Activated CD8-positive, alpha-beta T cell treated with anti-CD3 and anti-CD28 coated beads for 36 hours (primary cell): ENCODE measurements at regions not wholly inside any gene's neighbourhood (a gene's known extent, or its start where the extent isn't known, plus 50 kb on each side); places are given as distances from the start of the nearest gene placed in this dataset.

Experiments
- ATAC-seq: fragments of 200-7000 bp; cut with Tn5 transposase; one replicate; pipeline ENCODE4 v1.10.0; 2021; ENCODE audit warnings: mild to moderate bottlenecking, moderate library complexity
- CTCF ChIA-PET: fragments of 350-600 bp; sonication (Branson Sonifier 250); formaldehyde crosslinking; loops from one replicate; lab custom pipeline; 2021; ENCODE audit warnings: antibody characterized with exemption; lab: Charles Lee
- POLR2A ChIA-PET: fragments of 350-600 bp; sonication (Branson Sonifier 250); formaldehyde crosslinking; loops from one replicate; lab custom pipeline; 2021; ENCODE audit warnings: antibody characterized with exemption; lab: Charles Lee
- DNase-seq: peaks from one replicate; pipeline ENCODE4 v3.0.0-alpha.2; 2020
- H3K27ac Mint-ChIP-seq: one replicate; pipeline ENCODE4 v1.8.0; 2021; ENCODE audit warnings: mild to moderate bottlenecking, mixed read lengths
- H3K27me3 Mint-ChIP-seq: one replicate; pipeline ENCODE4 v1.8.0; 2021; ENCODE audit warnings: mixed read lengths
- H3K36me3 Mint-ChIP-seq: one replicate; pipeline ENCODE4 v1.8.0; 2021; ENCODE audit warnings: low read depth, mixed read lengths
- H3K4me1 Mint-ChIP-seq: one replicate; pipeline ENCODE4 v1.8.0; 2021; ENCODE audit warnings: low read depth, mixed read lengths
- H3K4me3 Mint-ChIP-seq: one replicate; pipeline ENCODE4 v1.8.0; 2021; ENCODE audit warnings: mild to moderate bottlenecking, moderate library complexity, mixed read lengths
- H3K9me3 Mint-ChIP-seq: one replicate; pipeline ENCODE4 v1.8.0; 2021; ENCODE audit warnings: mixed read lengths
- intact Hi-C: fragments of 100-400 bp; cut with micrococcal nuclease; formaldehyde crosslinking; loops from one replicate; pipeline ENCODE4 v1.10.0; 2022
- TF ChIP-seq, protein P1 (sequence below): fragments of 200-600 bp; IDR thresholded peaks from one replicate; pipeline ENCODE4 v1.8.0; 2022; ENCODE audit warnings: antibody characterized with exemption, mild to moderate bottlenecking

DNA sequence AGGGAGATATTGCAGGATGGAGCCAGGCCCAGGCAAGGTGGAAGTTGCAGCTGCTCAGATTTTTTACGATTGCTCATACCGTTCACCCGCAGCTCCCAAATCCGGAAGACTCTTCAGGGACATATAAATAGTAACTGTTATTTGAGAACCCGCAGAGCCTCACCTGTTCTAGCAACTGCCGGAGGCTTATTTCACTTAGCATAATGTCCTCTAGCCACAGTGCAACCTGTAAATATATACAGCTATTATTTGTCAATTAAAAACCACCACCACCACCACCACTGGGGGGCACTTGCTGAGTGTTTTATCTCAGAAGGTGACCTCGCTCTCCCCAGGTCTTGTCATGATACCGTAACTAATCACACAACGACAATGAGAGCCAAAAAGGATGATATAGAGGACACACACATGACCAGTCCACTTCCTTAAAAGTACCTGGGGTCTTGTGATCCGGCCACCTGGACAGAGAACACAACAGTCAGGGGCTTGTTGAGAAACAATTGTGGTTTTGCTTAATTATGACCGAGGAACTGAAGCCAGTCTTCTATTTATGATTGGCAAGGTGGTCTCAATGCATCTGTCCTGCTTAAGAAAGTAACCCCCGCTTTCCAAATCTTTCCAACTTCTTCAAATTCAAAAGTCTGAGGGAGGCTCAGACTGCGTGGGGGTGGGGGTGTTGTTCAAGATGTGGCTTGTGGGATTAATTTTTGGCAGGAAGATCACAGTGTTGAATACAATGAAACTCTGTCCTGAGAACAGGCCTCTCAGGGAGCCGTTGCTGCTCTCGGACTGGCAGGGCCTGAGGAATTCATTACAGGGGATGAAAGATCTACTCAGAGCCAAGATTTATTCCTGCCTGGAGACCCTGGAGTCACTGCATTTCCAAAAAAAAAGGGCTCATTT, 72.3 kb upstream of the PRNP start:
- POLR2A ChIA-PET = no interaction called here
- peaks cover 2% of the 10 kb centered on the region for H3K4me1 Mint-ChIP-seq
- no peaks in the 10 kb centered on the region for H3K27me3 Mint-ChIP-seq
- ATAC-seq = peak; percentile 90
- H3K36me3 Mint-ChIP-seq = no peaks in the 10 kb centered on the region
- DNase-seq = peak; percentile 89
- no peak overlapping the region for H3K4me3 Mint-ChIP-seq
- TF ChIP-seq, protein P1, sequence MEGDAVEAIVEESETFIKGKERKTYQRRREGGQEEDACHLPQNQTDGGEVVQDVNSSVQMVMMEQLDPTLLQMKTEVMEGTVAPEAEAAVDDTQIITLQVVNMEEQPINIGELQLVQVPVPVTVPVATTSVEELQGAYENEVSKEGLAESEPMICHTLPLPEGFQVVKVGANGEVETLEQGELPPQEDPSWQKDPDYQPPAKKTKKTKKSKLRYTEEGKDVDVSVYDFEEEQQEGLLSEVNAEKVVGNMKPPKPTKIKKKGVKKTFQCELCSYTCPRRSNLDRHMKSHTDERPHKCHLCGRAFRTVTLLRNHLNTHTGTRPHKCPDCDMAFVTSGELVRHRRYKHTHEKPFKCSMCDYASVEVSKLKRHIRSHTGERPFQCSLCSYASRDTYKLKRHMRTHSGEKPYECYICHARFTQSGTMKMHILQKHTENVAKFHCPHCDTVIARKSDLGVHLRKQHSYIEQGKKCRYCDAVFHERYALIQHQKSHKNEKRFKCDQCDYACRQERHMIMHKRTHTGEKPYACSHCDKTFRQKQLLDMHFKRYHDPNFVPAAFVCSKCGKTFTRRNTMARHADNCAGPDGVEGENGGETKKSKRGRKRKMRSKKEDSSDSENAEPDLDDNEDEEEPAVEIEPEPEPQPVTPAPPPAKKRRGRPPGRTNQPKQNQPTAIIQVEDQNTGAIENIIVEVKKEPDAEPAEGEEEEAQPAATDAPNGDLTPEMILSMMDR = peak; percentile 60
- CTCF ChIA-PET = interaction anchor here (0.6 to 1.3 kb wide), 26 partner anchors 9 to 428 kb away, joined by 3 to 18 read pairs (median 3); partner anchors contain the start of gene PRND
- no peak overlapping the region for H3K27ac Mint-ChIP-seq
- H3K9me3 Mint-ChIP-seq = peaks cover 3% of the 10 kb centered on the region
- intact Hi-C loops = no loop called here

DNA sequence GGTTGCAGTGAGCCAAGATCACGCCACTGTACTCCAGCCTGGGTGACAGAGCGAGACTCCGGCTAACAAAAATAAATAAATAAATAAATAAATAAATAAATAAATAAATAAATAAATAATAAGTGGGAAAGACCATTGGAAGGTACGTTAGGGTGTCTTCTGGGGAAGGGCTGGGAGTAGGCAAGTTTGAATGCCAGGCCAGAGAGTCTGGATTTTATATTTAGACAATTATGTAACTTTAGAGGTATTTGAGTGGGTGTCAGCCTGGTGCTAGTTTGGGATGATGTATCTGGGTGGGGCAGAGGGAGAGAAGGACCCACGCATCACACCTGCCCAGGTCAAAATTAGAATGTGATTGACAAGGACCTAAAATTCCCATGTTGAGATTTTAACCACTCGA, 73.1 kb upstream of the PRNP start:
- no peak overlapping the region for H3K27ac Mint-ChIP-seq
- no peak for DNase-seq
- peaks cover 3% of the 10 kb centered on the region for H3K9me3 Mint-ChIP-seq
- ATAC-seq = no peak
- no peaks in the 10 kb centered on the region for H3K27me3 Mint-ChIP-seq
- POLR2A ChIA-PET = no interaction called here
- H3K4me1 Mint-ChIP-seq = peaks cover 2% of the 10 kb centered on the region
- CTCF ChIA-PET = interaction anchor here (0.6 to 2.0 kb wide), 29 partner anchors 8 to 429 kb away, joined by 3 to 18 read pairs (median 4); partner anchors contain the start of gene PRND
- no peak overlapping the region for H3K4me3 Mint-ChIP-seq
- TF ChIP-seq, protein P1 = no peak
- H3K36me3 Mint-ChIP-seq = no peaks in the 10 kb centered on the region
- intact Hi-C loops = no loop called here

DNA sequence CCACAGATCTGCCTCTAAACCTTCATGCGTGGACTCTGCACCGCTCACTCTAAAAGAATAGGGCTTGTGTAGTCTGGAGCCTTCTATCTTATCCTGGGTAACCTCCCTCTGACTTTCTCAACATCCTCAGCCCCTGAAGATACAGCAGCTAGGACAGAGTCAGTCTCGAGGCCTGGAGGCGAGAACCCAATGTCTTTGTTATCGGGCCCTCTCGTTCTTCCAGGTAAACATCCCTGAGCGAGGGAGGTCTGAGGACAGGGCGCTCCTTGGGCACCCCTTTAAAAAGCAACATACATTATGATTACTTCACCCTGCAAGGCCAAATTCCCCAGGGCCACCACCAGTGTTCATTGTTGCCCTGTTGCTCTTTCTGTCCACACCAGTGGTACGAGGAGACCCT, 75.4 kb upstream of the PRNP start:
- intact Hi-C loops = no loop called here
- Mint-ChIP-seq H3K4me3 (no peak overlapping the region), H3K9me3 (peaks cover 1% of the 10 kb centered on the region), H3K4me1 (peaks cover 2% of the 10 kb centered on the region), H3K27me3 (peaks cover 2% of the 10 kb centered on the region), H3K36me3 (no peaks in the 10 kb centered on the region), H3K27ac (no peak overlapping the region)
- TF ChIP-seq, protein P1 = no peak
- no peak for DNase-seq
- ChIA-PET CTCF (interaction anchor here (1.3 to 2.0 kb wide), 3 partner anchors 79 to 109 kb away, joined by 3 to 4 read pairs (median 4); no protein-coding TSS in a partner anchor), POLR2A (interaction anchor here (0.6 to 1.2 kb wide), 2 partner anchors 10 to 31 kb away, joined by 3 to 5 read pairs; no protein-coding TSS in a partner anchor)
- ATAC-seq = no peak

DNA sequence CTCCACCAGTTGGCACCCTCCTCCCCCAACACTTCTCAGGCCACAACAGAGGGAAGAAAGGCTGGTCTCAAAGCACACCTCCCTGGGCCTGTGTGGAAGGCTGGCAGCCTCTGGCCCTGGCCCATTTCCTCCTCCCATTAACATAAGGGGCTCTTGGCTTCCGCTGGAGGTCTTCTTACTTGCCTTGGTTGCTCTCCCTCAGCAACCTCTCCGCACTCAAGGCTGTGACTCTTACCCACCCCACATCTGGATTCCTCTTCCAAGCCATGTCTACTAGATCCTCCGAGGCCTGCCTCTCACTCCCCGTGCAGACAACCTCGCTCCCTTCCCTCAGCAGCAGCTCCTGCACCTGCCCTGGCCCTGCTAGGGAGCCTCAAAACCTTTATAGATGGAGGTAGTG, 76.7 kb upstream of the PRNP start:
- intact Hi-C loops = no loop called here
- TF ChIP-seq, protein P1 = no peak
- Mint-ChIP-seq H3K27ac (no peak overlapping the region), H3K27me3 (peaks cover 2% of the 10 kb centered on the region), H3K36me3 (no peaks in the 10 kb centered on the region), H3K4me3 (no peak overlapping the region), H3K9me3 (no peaks in the 10 kb centered on the region), H3K4me1 (peaks cover 2% of the 10 kb centered on the region)
- no peak for DNase-seq
- POLR2A ChIA-PET = no interaction called here
- CTCF ChIA-PET = interaction anchor here (2.4 to 4.2 kb wide), 3 partner anchors 106 to 115 kb away, joined by 9 to 25 read pairs (median 19); no protein-coding TSS in a partner anchor
- ATAC-seq = no peak

DNA sequence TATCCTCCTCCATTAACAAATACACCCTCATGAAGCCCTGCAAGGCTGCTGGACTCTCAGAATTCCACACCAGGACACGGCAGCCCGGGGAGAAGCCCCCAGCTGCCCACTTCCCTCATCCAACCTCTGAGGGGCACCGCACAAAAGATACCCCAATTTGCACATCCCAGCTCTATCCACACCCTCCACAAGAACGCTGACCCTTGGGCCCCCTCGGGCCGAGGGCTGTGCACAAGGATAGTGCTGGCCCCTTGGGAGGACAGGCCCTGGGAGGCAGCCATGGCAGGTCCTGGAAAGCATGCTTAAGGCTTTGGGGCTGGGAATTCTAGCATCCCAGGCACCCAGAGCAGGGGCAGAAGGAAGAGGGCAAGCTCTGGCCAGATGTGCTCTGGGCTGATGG, 77.4 kb upstream of the PRNP start:
- TF ChIP-seq, protein P1 = no peak
- Mint-ChIP-seq H3K36me3 (no peaks in the 10 kb centered on the region), H3K27ac (no peak overlapping the region), H3K4me3 (no peak overlapping the region), H3K9me3 (no peaks in the 10 kb centered on the region), H3K4me1 (peaks cover under 1% of the 10 kb centered on the region), H3K27me3 (peaks cover 2% of the 10 kb centered on the region)
- no peak for DNase-seq
- ATAC-seq = no peak
- intact Hi-C loops = no loop called here
- ChIA-PET POLR2A (no interaction called here), CTCF (interaction anchor here (1.0 to 4.2 kb wide), 6 partner anchors 14 to 116 kb away, joined by 3 to 25 read pairs (median 6); partner anchors contain the start of gene PRND)
